IPS DF 19.7 (cell line): ENCODE measurements at regions not wholly inside any gene's neighbourhood (a gene's known extent, or its start where the extent isn't known, plus 50 kb on each side); places are given as distances from the start of the nearest gene placed in this dataset.

Experiments
- DNase-seq: peaks from one replicate; pipeline ENCODE4 v3.0.0-alpha.2; 2013; ENCODE audit warnings: low read depth, low spot score

- no peak for DNase-seq
Measured at GRCh38 chr2:200752332-200752731, 59.4 kb upstream of the BZW1 start.

- no peak for DNase-seq
Measured at GRCh38 chr2:200752835-200753234, 58.9 kb upstream of the BZW1 start.

- peak; percentile 28 for DNase-seq
Measured at GRCh38 chr2:200756618-200757321, 54.9 kb upstream of the BZW1 start.

GRCh38 chr2:200757399-200757798, 54.3 kb upstream of the BZW1 start:
- no peak for DNase-seq

GRCh38 chr2:200758341-200758740, 53.4 kb upstream of the BZW1 start:
- DNase-seq = no peak

GRCh38 chr2:200761266-200761665, 50.4 kb upstream of the BZW1 start:
- no peak for DNase-seq
